ENCODE measurements at regions not wholly inside any gene's neighbourhood (a gene's known extent, or its start where the extent isn't known, plus 50 kb on each side); places are given as distances from the start of the nearest gene placed in this dataset.

- TF ChIP-seq, protein P1, sequence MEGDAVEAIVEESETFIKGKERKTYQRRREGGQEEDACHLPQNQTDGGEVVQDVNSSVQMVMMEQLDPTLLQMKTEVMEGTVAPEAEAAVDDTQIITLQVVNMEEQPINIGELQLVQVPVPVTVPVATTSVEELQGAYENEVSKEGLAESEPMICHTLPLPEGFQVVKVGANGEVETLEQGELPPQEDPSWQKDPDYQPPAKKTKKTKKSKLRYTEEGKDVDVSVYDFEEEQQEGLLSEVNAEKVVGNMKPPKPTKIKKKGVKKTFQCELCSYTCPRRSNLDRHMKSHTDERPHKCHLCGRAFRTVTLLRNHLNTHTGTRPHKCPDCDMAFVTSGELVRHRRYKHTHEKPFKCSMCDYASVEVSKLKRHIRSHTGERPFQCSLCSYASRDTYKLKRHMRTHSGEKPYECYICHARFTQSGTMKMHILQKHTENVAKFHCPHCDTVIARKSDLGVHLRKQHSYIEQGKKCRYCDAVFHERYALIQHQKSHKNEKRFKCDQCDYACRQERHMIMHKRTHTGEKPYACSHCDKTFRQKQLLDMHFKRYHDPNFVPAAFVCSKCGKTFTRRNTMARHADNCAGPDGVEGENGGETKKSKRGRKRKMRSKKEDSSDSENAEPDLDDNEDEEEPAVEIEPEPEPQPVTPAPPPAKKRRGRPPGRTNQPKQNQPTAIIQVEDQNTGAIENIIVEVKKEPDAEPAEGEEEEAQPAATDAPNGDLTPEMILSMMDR (IDR thresholded peaks at IDR 0.05), result no peak
- TF ChIP-seq POLR2A (IDR thresholded peaks at IDR 0.05), result no peak
Measured at GRCh38 chr5:126074538-126074937, 348.7 kb upstream of the GRAMD2B start.
